CD4-positive, alpha-beta memory T cell (primary cell): ENCODE measurements at regions not wholly inside any gene's neighbourhood (a gene's known extent, or its start where the extent isn't known, plus 50 kb on each side); places are given as distances from the start of the nearest gene placed in this dataset.

ENCODE experiments used
- CTCF ChIA-PET: fragments of 350-600 bp; sonication (Branson Sonifier 250); formaldehyde crosslinking; loops from one replicate; lab custom pipeline; 2021; ENCODE audit warnings: inconsistent platforms; ENCODE audit not compliant: partially characterized antibody; lab: Charles Lee
- POLR2A ChIA-PET: fragments of 350-600 bp; sonication (Branson Sonifier 250); formaldehyde crosslinking; loops from one replicate; lab custom pipeline; 2021; ENCODE audit not compliant: partially characterized antibody; lab: Charles Lee
- DNase-seq, 5 donors: peaks; one replicate each; pipeline versions ENCODE4 v3.0.0 to v3.0.0-alpha.2; 2020 to 2022; ENCODE audit warnings: mixed read lengths in 1 of 5
- H3K27ac ChIP-seq: one replicate; pipeline ENCODE4 v1.7.0; 2013; ENCODE audit warnings: low read depth, low read length
- H3K27me3 ChIP-seq: 2 replicates; pipeline ENCODE4 v1.7.0; 2013; ENCODE audit warnings: mild to moderate bottlenecking, low read length, moderate library complexity; ENCODE audit not compliant: insufficient read depth
- H3K36me3 ChIP-seq: 2 replicates; pipeline ENCODE4 v1.7.0; 2013; ENCODE audit warnings: mild to moderate bottlenecking, low read length, moderate library complexity; ENCODE audit not compliant: insufficient read depth
- H3K4me1 ChIP-seq: 2 replicates; pipeline ENCODE4 v1.7.0; 2013; ENCODE audit warnings: mild to moderate bottlenecking, low read length, moderate library complexity; ENCODE audit not compliant: insufficient read depth
- H3K4me3 ChIP-seq, 2 donors: one replicate each; pipeline ENCODE4 v1.7.0; 2013; ENCODE audit warnings: low read length in 2 of 2, mild to moderate bottlenecking in 1 of 2
- H3K9me3 ChIP-seq, 2 donors: one replicate each; pipeline ENCODE4 v1.7.0; 2013; ENCODE audit warnings: low read length in 2 of 2, control low read depth in 1 of 2; ENCODE audit not compliant: control insufficient read depth in 1 of 2
- H3K27ac Mint-ChIP-seq, 7 donors: one replicate each; pipeline ENCODE4 v1.8.0; 2020 to 2021; ENCODE audit warnings: mixed read lengths in 7 of 7, mild to moderate bottlenecking in 6 of 7, inconsistent platforms in 3 of 7, moderate library complexity in 3 of 7
- H3K27me3 Mint-ChIP-seq, 2 donors: one replicate each; pipeline ENCODE4 v1.8.0; 2020 to 2021; ENCODE audit warnings: mixed read lengths in 2 of 2
- H3K36me3 Mint-ChIP-seq, 2 donors: one replicate each; pipeline ENCODE4 v1.8.0; 2020 to 2021; ENCODE audit warnings: mixed read lengths in 2 of 2, inconsistent platforms in 1 of 2, mild to moderate bottlenecking in 1 of 2
- H3K4me1 Mint-ChIP-seq, 4 donors: one replicate each; pipeline ENCODE4 v1.8.0; 2020 to 2021; ENCODE audit warnings: mixed read lengths in 4 of 4, mild to moderate bottlenecking in 1 of 4
- H3K4me3 Mint-ChIP-seq, 8 donors: one replicate each; pipeline ENCODE4 v1.8.0; 2020 to 2021; ENCODE audit warnings: mixed read lengths in 8 of 8, mild to moderate bottlenecking in 7 of 8, moderate library complexity in 6 of 8, inconsistent platforms in 3 of 8
- H3K9me3 Mint-ChIP-seq, 8 donors: one replicate each; pipeline ENCODE4 v1.8.0; 2020 to 2021; ENCODE audit warnings: mixed read lengths in 8 of 8, mild to moderate bottlenecking in 5 of 8, inconsistent platforms in 3 of 8, moderate library complexity in 1 of 8
- intact Hi-C: fragments of 100-400 bp; cut with micrococcal nuclease; formaldehyde crosslinking; loops from one replicate; pipeline ENCODE4 v1.15.1; 2023

DNA sequence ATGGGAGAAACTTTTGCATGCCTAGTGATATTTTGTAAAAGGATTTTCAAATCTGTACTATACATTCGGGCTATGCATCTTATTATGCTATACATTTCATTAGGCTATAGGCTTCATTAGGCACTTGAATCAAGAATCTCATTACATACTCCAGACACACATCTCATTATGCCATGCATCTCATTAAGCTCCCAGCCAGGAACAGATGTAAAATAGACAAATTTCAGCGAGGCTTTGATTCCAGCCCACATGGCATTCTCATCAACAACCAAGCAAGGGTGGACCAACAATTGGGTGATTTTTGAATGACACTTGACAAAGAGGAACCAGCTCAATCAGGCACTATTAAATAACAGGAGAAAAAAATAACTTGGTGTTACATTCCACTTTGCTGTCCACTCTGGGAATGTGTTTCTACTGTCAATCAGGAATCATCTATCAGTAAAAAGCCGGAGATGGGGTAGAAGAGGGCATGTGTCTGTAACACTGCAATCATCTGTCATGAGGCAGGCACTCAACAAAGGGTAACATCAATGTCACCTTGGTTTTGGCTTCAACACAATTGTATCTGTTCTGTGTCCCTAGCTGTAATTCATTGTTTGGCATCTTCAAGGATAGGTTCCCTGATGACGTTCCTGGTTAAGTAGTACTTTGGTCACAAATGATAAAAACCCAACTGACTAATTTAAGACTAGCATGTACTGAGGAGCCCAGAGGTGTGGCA is 498.6 kb downstream of the EPHA4 start:
- intact Hi-C loops: no loop called here
- Mint-ChIP-seq H3K9me3 (peaks cover 0 to 10% (median 3%) of the 10 kb centered on the region in 8 donors), H3K4me3 (no peak overlapping the region), H3K27me3 (peaks cover 3% of the 10 kb centered on the region in 2 donors), H3K27ac (no peak overlapping the region), H3K4me1 (peaks cover 0 to 2% (median 0%) of the 10 kb centered on the region in 4 donors), H3K36me3 (no peaks in the 10 kb centered on the region)
- H3K27ac ChIP-seq: no peak overlapping the region
- POLR2A ChIA-PET: no interaction called here
- no peak overlapping the region for H3K4me3 ChIP-seq
- no peaks in the 10 kb centered on the region for H3K27me3 ChIP-seq
- no peaks in the 10 kb centered on the region for H3K9me3 ChIP-seq
- no peak for DNase-seq
- no peaks in the 10 kb centered on the region for H3K4me1 ChIP-seq
- CTCF ChIA-PET: no interaction called here
- H3K36me3 ChIP-seq: no peaks in the 10 kb centered on the region

DNA sequence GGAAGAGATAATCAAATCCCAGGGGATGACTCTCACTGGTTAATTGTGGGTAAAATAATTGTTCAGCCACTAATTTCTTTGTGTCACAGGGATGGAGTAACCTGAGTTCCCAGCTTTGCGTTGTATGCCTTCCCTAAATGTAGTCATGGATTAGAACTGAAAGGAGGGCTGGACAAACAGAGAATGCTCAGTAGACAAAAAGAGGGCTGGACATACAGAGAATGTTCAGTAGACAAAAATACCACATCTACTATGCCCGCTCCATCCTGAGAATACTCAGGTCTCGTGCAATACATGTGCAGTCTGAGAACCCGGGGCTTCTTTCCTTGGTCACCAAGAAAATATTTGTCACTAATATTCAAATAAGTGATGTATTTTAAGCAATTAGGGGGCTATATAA is 497.9 kb downstream of the EPHA4 start:
- H3K4me1 Mint-ChIP-seq: peaks cover 0 to 2% (median 0%) of the 10 kb centered on the region in 4 donors
- POLR2A ChIA-PET: no interaction called here
- CTCF ChIA-PET: no interaction called here

DNA sequence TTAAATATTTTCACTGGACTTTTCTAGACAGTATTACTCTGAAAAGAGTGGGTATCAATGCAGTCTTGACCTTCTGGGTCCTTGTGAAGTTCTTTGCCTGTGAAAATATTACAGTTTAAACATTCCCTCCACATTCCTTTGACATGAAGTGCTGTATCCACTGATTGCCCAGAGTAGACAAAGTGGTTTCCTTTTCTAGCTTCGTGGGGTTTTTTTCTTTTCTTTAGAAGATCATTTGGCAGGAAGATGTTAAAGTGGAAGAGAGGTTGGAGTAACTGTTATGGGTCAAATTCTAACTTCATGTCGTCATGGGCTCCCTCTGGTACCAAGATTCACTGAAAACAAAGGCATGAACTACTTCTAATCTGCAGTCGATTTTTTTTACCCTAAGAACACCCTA is 496.9 kb downstream of the EPHA4 start:
- Mint-ChIP-seq H3K36me3 (no peaks in the 10 kb centered on the region), H3K4me3 (no peak overlapping the region), H3K4me1 (peaks cover 0 to 2% (median 0%) of the 10 kb centered on the region in 4 donors), H3K27ac (no peak overlapping the region), H3K9me3 (peaks cover 0 to 10% (median 3%) of the 10 kb centered on the region in 8 donors), H3K27me3 (peaks cover 3% of the 10 kb centered on the region in 2 donors)
- Histone ChIP-seq H3K27ac (no peak overlapping the region), H3K36me3 (no peaks in the 10 kb centered on the region), H3K4me1 (no peaks in the 10 kb centered on the region), H3K27me3 (no peaks in the 10 kb centered on the region), H3K9me3 (no peaks in the 10 kb centered on the region), H3K4me3 (no peak overlapping the region)
- no peak for DNase-seq
- CTCF ChIA-PET: no interaction called here
- POLR2A ChIA-PET: no interaction called here
- intact Hi-C loops: no loop called here

More for the DNA sequence above, 497.9 kb downstream of the EPHA4 start:
- no peak overlapping the region for H3K4me3 ChIP-seq
- intact Hi-C loops: no loop called here
- Mint-ChIP-seq H3K4me3 (no peak overlapping the region), H3K27me3 (peaks cover 3% of the 10 kb centered on the region in 2 donors), H3K9me3 (peaks cover 0 to 10% (median 4%) of the 10 kb centered on the region in 8 donors), H3K36me3 (no peaks in the 10 kb centered on the region), H3K27ac (no peak overlapping the region)
- no peaks in the 10 kb centered on the region for H3K36me3 ChIP-seq
- H3K9me3 ChIP-seq: no peaks in the 10 kb centered on the region
- H3K27me3 ChIP-seq: no peaks in the 10 kb centered on the region
- no peak for DNase-seq
- no peak overlapping the region for H3K27ac ChIP-seq
- H3K4me1 ChIP-seq: no peaks in the 10 kb centered on the region

DNA sequence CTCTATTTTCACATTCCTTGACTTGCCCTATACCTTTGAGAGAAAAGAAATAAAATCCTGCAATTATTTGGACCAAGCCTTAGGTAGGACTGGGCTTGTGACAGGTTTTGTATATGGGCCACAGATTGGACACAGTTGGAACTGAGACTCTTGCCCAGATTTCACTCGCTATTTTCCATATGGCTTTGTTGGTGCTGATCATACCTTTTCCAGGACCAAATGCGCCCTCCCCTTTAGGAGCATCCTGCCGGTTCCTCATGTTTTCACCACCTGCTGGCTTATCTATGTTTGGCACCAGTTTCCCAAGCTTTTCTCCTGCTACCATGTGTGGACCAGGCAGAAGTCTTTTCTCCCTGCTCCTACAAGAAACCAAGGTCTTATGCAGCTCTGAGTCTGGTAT is 494.9 kb downstream of the EPHA4 start:
- Mint-ChIP-seq H3K27me3 (peaks cover 3 to 10% of the 10 kb centered on the region in 2 donors), H3K27ac (no peak overlapping the region), H3K4me1 (peaks cover 0 to 2% (median 0%) of the 10 kb centered on the region in 4 donors), H3K9me3 (peaks cover 0 to 5% (median 0%) of the 10 kb centered on the region in 8 donors), H3K36me3 (no peaks in the 10 kb centered on the region), H3K4me3 (no peak overlapping the region)
- Histone ChIP-seq H3K36me3 (no peaks in the 10 kb centered on the region), H3K27ac (no peak overlapping the region), H3K9me3 (no peaks in the 10 kb centered on the region), H3K4me1 (no peaks in the 10 kb centered on the region), H3K27me3 (no peaks in the 10 kb centered on the region), H3K4me3 (no peak overlapping the region)
- no peak for DNase-seq
- intact Hi-C loops: no loop called here
- ChIA-PET CTCF (no interaction called here), POLR2A (no interaction called here)

DNA sequence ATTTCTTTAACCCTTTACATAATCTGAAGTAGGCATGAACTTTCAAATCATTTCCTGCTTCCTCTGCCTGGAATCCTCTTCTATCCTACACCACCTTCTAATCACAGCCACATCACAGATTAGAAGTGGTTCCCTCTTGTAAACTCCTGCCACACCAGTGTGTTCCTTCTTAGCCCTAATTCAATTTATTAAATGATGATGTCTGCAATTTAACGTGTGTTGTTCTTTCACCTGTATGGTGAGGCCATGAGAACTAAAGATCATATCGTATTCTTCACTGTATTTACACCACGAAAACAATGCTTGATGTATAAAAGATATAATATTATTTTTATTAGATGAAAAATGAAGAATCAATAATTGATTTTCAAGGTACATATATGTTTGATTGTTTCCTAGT is 494.3 kb downstream of the EPHA4 start:
- POLR2A ChIA-PET: no interaction called here
- H3K27ac ChIP-seq: no peak overlapping the region
- Mint-ChIP-seq H3K27ac (no peak overlapping the region), H3K9me3 (peaks cover 0 to 5% (median 0%) of the 10 kb centered on the region in 8 donors), H3K4me1 (peaks cover 0 to 2% (median 0%) of the 10 kb centered on the region in 4 donors), H3K4me3 (no peak overlapping the region), H3K27me3 (peaks cover 3 to 10% of the 10 kb centered on the region in 2 donors), H3K36me3 (no peaks in the 10 kb centered on the region)
- intact Hi-C loops: no loop called here
- CTCF ChIA-PET: no interaction called here
- DNase-seq: no peak
- H3K36me3 ChIP-seq: no peaks in the 10 kb centered on the region
- H3K4me3 ChIP-seq: no peak overlapping the region
- no peaks in the 10 kb centered on the region for H3K4me1 ChIP-seq
- no peaks in the 10 kb centered on the region for H3K9me3 ChIP-seq
- no peaks in the 10 kb centered on the region for H3K27me3 ChIP-seq

DNA sequence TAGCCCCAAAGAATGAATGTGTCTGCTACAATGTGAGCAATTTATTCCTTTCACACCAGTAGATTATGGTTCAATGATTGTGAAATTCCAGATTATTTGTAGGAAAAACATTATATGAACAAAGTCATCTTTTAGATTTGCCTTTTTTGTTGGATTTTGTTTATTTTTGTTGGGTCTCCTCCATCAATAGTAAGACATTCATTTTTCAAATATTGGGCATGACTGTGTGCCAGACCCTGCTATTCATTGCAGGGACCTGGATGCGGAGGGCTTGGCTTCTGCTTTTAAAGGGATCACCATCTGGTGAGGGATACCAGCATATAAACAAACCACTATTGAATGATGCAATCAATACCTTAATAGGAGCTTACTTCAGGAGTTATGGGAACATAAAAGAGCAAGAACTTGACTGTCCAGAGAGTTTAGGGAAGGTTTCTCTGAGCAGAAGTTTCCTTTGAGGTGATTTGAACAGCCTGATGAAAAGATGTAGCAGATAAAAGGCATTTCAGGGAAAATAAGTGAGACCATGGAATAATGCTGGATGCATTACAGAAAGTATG is 486.7 kb downstream of the EPHA4 start:
- intact Hi-C loops: no loop called here
- no peaks in the 10 kb centered on the region for H3K36me3 Mint-ChIP-seq

DNA sequence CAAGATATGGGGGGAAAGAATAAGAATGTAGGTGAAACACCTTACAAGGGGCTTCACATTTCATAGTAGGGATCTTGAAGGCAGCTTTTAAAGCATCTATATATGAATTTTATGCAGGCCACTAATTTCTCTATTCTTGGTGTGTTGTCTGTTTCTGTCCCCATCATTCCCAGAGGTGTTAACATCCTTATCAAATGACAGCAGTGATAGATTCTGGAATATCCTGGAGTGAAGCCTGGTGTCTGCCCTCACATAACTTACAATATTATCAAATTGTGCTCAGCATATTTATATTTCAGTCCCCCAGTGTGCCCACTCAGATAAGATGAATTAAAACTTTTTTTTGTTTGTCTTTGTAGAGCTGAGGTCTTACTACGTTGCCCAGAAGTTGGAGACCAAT is 486.2 kb downstream of the EPHA4 start:
- no peak overlapping the region for H3K4me3 ChIP-seq
- H3K27me3 Mint-ChIP-seq: peaks cover 0 to 2% of the 10 kb centered on the region in 2 donors
- H3K4me1 Mint-ChIP-seq: no peaks in the 10 kb centered on the region
- no peaks in the 10 kb centered on the region for H3K36me3 Mint-ChIP-seq
- no peak overlapping the region for H3K27ac Mint-ChIP-seq
- H3K9me3 Mint-ChIP-seq: peaks cover 0 to 5% (median 0%) of the 10 kb centered on the region in 8 donors
- CTCF ChIA-PET: no interaction called here
- H3K9me3 ChIP-seq: no peaks in the 10 kb centered on the region
- no peak overlapping the region for H3K27ac ChIP-seq
- POLR2A ChIA-PET: no interaction called here
- H3K4me3 Mint-ChIP-seq: no peak overlapping the region
- intact Hi-C loops: no loop called here
- no peaks in the 10 kb centered on the region for H3K27me3 ChIP-seq
- no peak for DNase-seq
- no peaks in the 10 kb centered on the region for H3K36me3 ChIP-seq
- no peaks in the 10 kb centered on the region for H3K4me1 ChIP-seq

More for the DNA sequence above, 486.7 kb downstream of the EPHA4 start:
- Histone ChIP-seq H3K27me3 (no peaks in the 10 kb centered on the region), H3K4me3 (no peak overlapping the region), H3K36me3 (no peaks in the 10 kb centered on the region), H3K9me3 (no peaks in the 10 kb centered on the region), H3K27ac (no peak overlapping the region), H3K4me1 (no peaks in the 10 kb centered on the region)
- Mint-ChIP-seq H3K27ac (no peak overlapping the region), H3K4me3 (no peak overlapping the region), H3K27me3 (peaks cover 0 to 5% of the 10 kb centered on the region in 2 donors), H3K9me3 (peaks cover 0 to 4% (median 0%) of the 10 kb centered on the region in 8 donors), H3K4me1 (no peaks in the 10 kb centered on the region)
- ChIA-PET POLR2A (no interaction called here), CTCF (no interaction called here)
- DNase-seq: no peak
